MM.1S (cell line): ENCODE measurements at regions not wholly inside any gene's neighbourhood (a gene's known extent, or its start where the extent isn't known, plus 50 kb on each side); places are given as distances from the start of the nearest gene placed in this dataset.

Experiments used
- DNase-seq: peaks from one replicate; pipeline ENCODE4 v3.0.0-alpha.2; 2015
- H2AFZ ChIP-seq: fragments of 300-600 bp; sonication (generic); 2 replicates; pipeline ENCODE4 v1.6.0; 2016; ENCODE audit warnings: antibody characterized with exemption, low read length
- H3F3A ChIP-seq: fragments of 300-600 bp; sonication (generic); 2 replicates; pipeline ENCODE4 v1.6.1; 2016; ENCODE audit warnings: mild to moderate bottlenecking, antibody characterized with exemption, low read length, moderate library complexity, mixed read lengths; ENCODE audit not compliant: insufficient read depth
- H3K27ac ChIP-seq: fragments of 300-600 bp; sonication (generic); 2 replicates; pipeline ENCODE4 v1.5.1; 2016; ENCODE audit warnings: mild to moderate bottlenecking, low read length
- H3K27me3 ChIP-seq: fragments of 300-600 bp; sonication (generic); replicated peaks from 2 replicates; pipeline ENCODE4 v1.6.0; 2016; ENCODE audit warnings: low read length; ENCODE audit not compliant: insufficient read depth
- H3K36me3 ChIP-seq: fragments of 300-600 bp; sonication (generic); replicated peaks from 2 replicates; pipeline ENCODE4 v1.6.1; 2016; ENCODE audit warnings: mild to moderate bottlenecking, low read length, mixed read lengths; ENCODE audit not compliant: insufficient read depth
- H3K4me1 ChIP-seq: fragments of 300-600 bp; sonication (generic); 2 replicates; pipeline ENCODE4 v1.6.1; 2016; ENCODE audit warnings: low read length, mixed read lengths
- H3K4me2 ChIP-seq: fragments of 300-600 bp; sonication (generic); 2 replicates; pipeline ENCODE4 v1.6.0; 2016; ENCODE audit warnings: low read depth, low read length
- H3K4me3 ChIP-seq: fragments of 300-600 bp; sonication (generic); 2 replicates; pipeline ENCODE4 v1.5.1; 2016; ENCODE audit warnings: low read length, mixed read lengths
- H3K79me2 ChIP-seq: fragments of 300-600 bp; sonication (generic); 2 replicates; pipeline ENCODE4 v1.6.1; 2016; ENCODE audit warnings: mixed run types, low read length, mixed read lengths
- H3K9ac ChIP-seq: fragments of 300-600 bp; sonication (generic); 2 replicates; pipeline ENCODE4 v1.6.1; 2016; ENCODE audit warnings: low read length, mixed read lengths
- H3K9me2 ChIP-seq: fragments of 300-600 bp; sonication (generic); replicated peaks from 2 replicates; pipeline ENCODE4 v1.6.1; 2016; ENCODE audit warnings: mild to moderate bottlenecking, low read length, mixed read lengths; ENCODE audit not compliant: insufficient read depth
- H3K9me3 ChIP-seq: fragments of 300-600 bp; sonication (generic); replicated peaks from 2 replicates; pipeline ENCODE4 v1.6.1; 2016; ENCODE audit warnings: mild to moderate bottlenecking, low read length, mixed read lengths; ENCODE audit not compliant: insufficient read depth
- H4K20me1 ChIP-seq: fragments of 300-600 bp; sonication (generic); 2 replicates; pipeline ENCODE4 v1.6.1; 2016; ENCODE audit warnings: mild to moderate bottlenecking, low read length, moderate library complexity, mixed read lengths; ENCODE audit not compliant: insufficient read depth
- CTCF ChIP-seq: fragments of 300-600 bp; sonication (generic); IDR thresholded peaks from 2 replicates; pipeline ENCODE4 v1.5.1; 2016; ENCODE audit warnings: antibody characterized with exemption, low read length, mixed read lengths
- EZH2 ChIP-seq: fragments of 300-600 bp; sonication (generic); optimal IDR thresholded peaks from 2 replicates; pipeline ENCODE3; 2017; ENCODE audit warnings: low read depth, mild to moderate bottlenecking, antibody characterized with exemption, low read length, mixed read lengths
- EZH2phosphoT487 ChIP-seq: fragments of 300-600 bp; sonication (generic); IDR thresholded peaks from 2 replicates; pipeline ENCODE4 v1.6.1; 2018; ENCODE audit warnings: antibody characterized with exemption, low read length

GRCh38 chr13:80117515-80117914, 223.4 kb downstream of the SPRY2 start:
- H3K9me3 ChIP-seq: no peaks in the 10 kb centered on the region
- no peaks in the 10 kb centered on the region for H3K36me3 ChIP-seq
- no peak overlapping the region for H3K27ac ChIP-seq
- H2AFZ ChIP-seq: no peak overlapping the region
- no peaks in the 10 kb centered on the region for H3K4me1 ChIP-seq
- TF ChIP-seq CTCF: no peak
- no peak for TF ChIP-seq EZH2phosphoT487
- no peak for TF ChIP-seq EZH2
- H4K20me1 ChIP-seq: no peaks in the 10 kb centered on the region
- H3K4me2 ChIP-seq: no peak overlapping the region
- H3K79me2 ChIP-seq: no peaks in the 10 kb centered on the region
- H3K9ac ChIP-seq: no peak overlapping the region
- H3K27me3 ChIP-seq: no peaks in the 10 kb centered on the region
- H3K4me3 ChIP-seq: no peak overlapping the region
- no peaks in the 10 kb centered on the region for H3F3A ChIP-seq
- no peak for DNase-seq
- no peaks in the 10 kb centered on the region for H3K9me2 ChIP-seq

DNA sequence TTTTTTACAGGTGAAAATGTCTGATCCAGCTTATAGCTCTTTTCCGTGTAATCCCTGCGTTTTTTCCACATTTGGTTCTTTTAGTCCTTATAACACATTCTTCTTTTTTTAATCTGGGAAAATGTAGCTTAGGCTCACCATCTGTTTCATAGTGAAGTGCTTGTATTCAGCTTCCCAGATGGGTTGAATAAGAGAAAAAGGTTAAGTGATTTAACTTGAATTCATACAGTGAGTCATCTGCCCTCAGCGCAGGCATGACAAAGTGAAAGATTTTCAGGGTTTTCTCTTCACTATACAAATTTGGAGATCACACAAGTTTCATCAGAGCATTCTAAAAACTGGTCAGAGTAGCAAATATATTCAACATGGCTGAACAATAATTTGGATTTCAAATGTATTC, 224.8 kb downstream of the SPRY2 start:
- Histone ChIP-seq H3K4me1 (no peaks in the 10 kb centered on the region), H3K9ac (no peak overlapping the region), H3K79me2 (no peaks in the 10 kb centered on the region), H3K36me3 (no peaks in the 10 kb centered on the region), H3K27me3 (no peaks in the 10 kb centered on the region), H2AFZ (no peak overlapping the region), H3K9me2 (no peaks in the 10 kb centered on the region), H3K4me2 (no peak overlapping the region), H3F3A (no peaks in the 10 kb centered on the region), H3K9me3 (no peaks in the 10 kb centered on the region), H3K4me3 (no peak overlapping the region), H3K27ac (no peak overlapping the region), H4K20me1 (no peaks in the 10 kb centered on the region)
- DNase-seq: no peak
- no peak for TF ChIP-seq EZH2
- no peak for TF ChIP-seq EZH2phosphoT487
- no peak for TF ChIP-seq CTCF

- H3K4me2 ChIP-seq: no peak overlapping the region
- no peaks in the 10 kb centered on the region for H4K20me1 ChIP-seq
- H3K27ac ChIP-seq: no peak overlapping the region
Observed at GRCh38 chr13:80115616-80116015, 225.3 kb downstream of the SPRY2 start.

More at GRCh38 chr13:80115616-80116015, 225.3 kb downstream of the SPRY2 start:
- Histone ChIP-seq H3K9me3 (no peaks in the 10 kb centered on the region), H3F3A (no peaks in the 10 kb centered on the region), H3K9ac (no peak overlapping the region), H3K36me3 (no peaks in the 10 kb centered on the region), H3K27me3 (no peaks in the 10 kb centered on the region), H3K79me2 (no peaks in the 10 kb centered on the region), H3K4me1 (no peaks in the 10 kb centered on the region), H3K9me2 (no peaks in the 10 kb centered on the region), H2AFZ (no peak overlapping the region), H3K4me3 (no peak overlapping the region)
- no peak for TF ChIP-seq CTCF
- no peak for TF ChIP-seq EZH2
- no peak for TF ChIP-seq EZH2phosphoT487
- no peak for DNase-seq
